OCI-LY7 (cell line): ENCODE measurements at regions not wholly inside any gene's neighbourhood (a gene's known extent, or its start where the extent isn't known, plus 50 kb on each side); places are given as distances from the start of the nearest gene placed in this dataset.
A peak's percentile ranks its signal among the peaks of the same experiment; 100 is the strongest.

Experiments
- BruUV-seq: library from RNA; stranded (reverse); fragments of 400-500 nt; replicated peaks from 2 replicates; lab custom pipeline; 2021; lab: Mats Ljungman, UMichigan
- CTCF ChIA-PET: fragments of 300-600 bp; sonication (Branson Sonifier 250); formaldehyde crosslinking; loops from one replicate; lab custom pipeline; 2022; ENCODE audit warnings: antibody characterized with exemption; ENCODE audit not compliant: unreplicated experiment; lab: Charles Lee
- POLR2A ChIA-PET: fragments of 300-600 bp; sonication (Branson Sonifier 250); formaldehyde crosslinking; loops from one replicate; lab custom pipeline; 2022; ENCODE audit warnings: antibody characterized with exemption; lab: Charles Lee
- DNase-seq: peaks from one replicate; pipeline ENCODE4 v3.0.0-alpha.2; 2015; ENCODE audit warnings: low spot score
- H2AFZ ChIP-seq: fragments of 200-600 bp; sonication (generic), shearing (Covaris generic); 2 replicates; pipeline ENCODE4 v1.6.1; 2014; ENCODE audit warnings: mild to moderate bottlenecking, antibody characterized with exemption, low read length, moderate library complexity
- H3K27ac ChIP-seq: fragments of 200-600 bp; sonication (generic); 2 replicates; pipeline ENCODE4 v1.5.1; 2014; ENCODE audit warnings: mixed run types, low read depth, mild to moderate bottlenecking, moderate library complexity, low read length, inconsistent platforms; ENCODE audit not compliant: poor library complexity, severe bottlenecking
- H3K36me3 ChIP-seq: fragments of 200-600 bp; sonication (generic); 2 replicates; pipeline ENCODE4 v1.6.1; 2014; ENCODE audit warnings: mild to moderate bottlenecking, antibody characterized with exemption, low read length, moderate library complexity, mixed read lengths; ENCODE audit not compliant: insufficient read depth
- H3K4me1 ChIP-seq: fragments of 200-600 bp; sonication (generic); 2 replicates; pipeline ENCODE4 v1.5.1; 2014; ENCODE audit warnings: mild to moderate bottlenecking, low read length; ENCODE audit not compliant: insufficient read depth, poor library complexity, severe bottlenecking
- H3K4me2 ChIP-seq: fragments of 200-600 bp; sonication (generic); 2 replicates; pipeline ENCODE4 v1.6.1; 2014; ENCODE audit warnings: mild to moderate bottlenecking, low read length
- H3K4me3 ChIP-seq: fragments of 200-600 bp; sonication (generic); 2 replicates; pipeline ENCODE4 v1.5.1; 2014; ENCODE audit warnings: mild to moderate bottlenecking, low read depth, low read length; ENCODE audit not compliant: poor library complexity, severe bottlenecking
- H3K79me2 ChIP-seq: fragments of 200-600 bp; sonication (generic); 2 replicates; pipeline ENCODE4 v1.6.1; 2016; ENCODE audit warnings: low read depth, mild to moderate bottlenecking, low read length, moderate library complexity, mixed read lengths; ENCODE audit not compliant: insufficient read depth
- H3K9me2 ChIP-seq: fragments of 200-600 bp; sonication (generic); 2 replicates; pipeline ENCODE4 v1.6.1; 2016; ENCODE audit warnings: mild to moderate bottlenecking, low read length, mixed read lengths; ENCODE audit not compliant: insufficient read depth
- H3K9me3 ChIP-seq: fragments of 200-600 bp; sonication (generic); 2 replicates; pipeline ENCODE4 v1.6.1; 2014; ENCODE audit warnings: mild to moderate bottlenecking, mixed run types, low read length, mixed read lengths
- H4K20me1 ChIP-seq: fragments of 200-600 bp; sonication (generic); 2 replicates; pipeline ENCODE4 v1.6.1; 2014; ENCODE audit warnings: mild to moderate bottlenecking, antibody characterized with exemption, low read length, moderate library complexity, mixed read lengths; ENCODE audit not compliant: insufficient read depth
- EZH2phosphoT487 ChIP-seq: fragments of 200-600 bp; sonication (generic); IDR thresholded peaks from 2 replicates; pipeline ENCODE4 v1.6.1; 2018; ENCODE audit warnings: low read depth, borderline replicate concordance, mild to moderate bottlenecking, mixed run types, antibody characterized with exemption, low read length, moderate library complexity, mixed read lengths
- intact Hi-C: fragments of 100-400 bp; cut with micrococcal nuclease; formaldehyde crosslinking; loops from one replicate; pipeline ENCODE4 v1.10.0; 2022; ENCODE audit not compliant: unreplicated experiment
- TF ChIP-seq, protein P1 (sequence below): fragments of 200-600 bp; sonication (generic); conservative IDR thresholded peaks from 2 replicates; pipeline ENCODE4 v1.5.1; 2014; ENCODE audit warnings: mild to moderate bottlenecking, antibody characterized with exemption, low read length, moderate library complexity, mixed read lengths

DNA sequence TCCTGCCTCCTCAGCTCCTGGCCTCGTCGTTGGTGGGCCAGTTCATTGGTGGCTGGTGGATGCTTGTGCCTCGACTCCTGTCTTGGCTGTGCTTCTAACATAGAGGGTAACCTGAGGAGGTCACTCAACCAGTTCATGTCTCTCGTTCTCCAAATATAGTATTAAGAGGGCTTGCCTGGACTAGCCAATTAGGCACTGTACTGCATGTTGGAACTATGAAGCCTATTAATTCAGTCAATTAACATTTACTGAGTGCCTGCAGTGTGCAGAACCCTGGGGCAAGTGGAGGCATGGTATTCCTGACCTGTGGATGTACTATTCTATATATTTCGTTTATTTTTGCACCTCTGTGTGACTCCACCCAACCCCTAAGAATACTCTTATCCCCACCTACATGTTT is 89.9 kb upstream of the PELI1 start:
- ChIA-PET CTCF (no interaction called here), POLR2A (interaction anchor here (0.6 to 0.7 kb wide), 2 partner anchors 12 to 128 kb away, joined by 3 read pairs; no protein-coding TSS in a partner anchor)
- no peak for DNase-seq
- intact Hi-C loops = no loop called here
- H3K9me3 ChIP-seq = no peaks in the 10 kb centered on the region
- BruUV-seq = no TSS peak
- H3K79me2 ChIP-seq = no peaks in the 10 kb centered on the region
- no peaks in the 10 kb centered on the region for H4K20me1 ChIP-seq
- no peak overlapping the region for H2AFZ ChIP-seq
- TF ChIP-seq, protein P1, sequence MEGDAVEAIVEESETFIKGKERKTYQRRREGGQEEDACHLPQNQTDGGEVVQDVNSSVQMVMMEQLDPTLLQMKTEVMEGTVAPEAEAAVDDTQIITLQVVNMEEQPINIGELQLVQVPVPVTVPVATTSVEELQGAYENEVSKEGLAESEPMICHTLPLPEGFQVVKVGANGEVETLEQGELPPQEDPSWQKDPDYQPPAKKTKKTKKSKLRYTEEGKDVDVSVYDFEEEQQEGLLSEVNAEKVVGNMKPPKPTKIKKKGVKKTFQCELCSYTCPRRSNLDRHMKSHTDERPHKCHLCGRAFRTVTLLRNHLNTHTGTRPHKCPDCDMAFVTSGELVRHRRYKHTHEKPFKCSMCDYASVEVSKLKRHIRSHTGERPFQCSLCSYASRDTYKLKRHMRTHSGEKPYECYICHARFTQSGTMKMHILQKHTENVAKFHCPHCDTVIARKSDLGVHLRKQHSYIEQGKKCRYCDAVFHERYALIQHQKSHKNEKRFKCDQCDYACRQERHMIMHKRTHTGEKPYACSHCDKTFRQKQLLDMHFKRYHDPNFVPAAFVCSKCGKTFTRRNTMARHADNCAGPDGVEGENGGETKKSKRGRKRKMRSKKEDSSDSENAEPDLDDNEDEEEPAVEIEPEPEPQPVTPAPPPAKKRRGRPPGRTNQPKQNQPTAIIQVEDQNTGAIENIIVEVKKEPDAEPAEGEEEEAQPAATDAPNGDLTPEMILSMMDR = no peak
- TF ChIP-seq EZH2phosphoT487 = no peak
- no peak overlapping the region for H3K27ac ChIP-seq
- H3K36me3 ChIP-seq = no peaks in the 10 kb centered on the region; the same call in 1 of the 2 replicates
- peaks cover 13% of the 10 kb centered on the region for H3K4me1 ChIP-seq
- no peaks in the 10 kb centered on the region for H3K9me2 ChIP-seq
- no peak overlapping the region for H3K4me3 ChIP-seq
- H3K4me2 ChIP-seq = no peak overlapping the region

DNA sequence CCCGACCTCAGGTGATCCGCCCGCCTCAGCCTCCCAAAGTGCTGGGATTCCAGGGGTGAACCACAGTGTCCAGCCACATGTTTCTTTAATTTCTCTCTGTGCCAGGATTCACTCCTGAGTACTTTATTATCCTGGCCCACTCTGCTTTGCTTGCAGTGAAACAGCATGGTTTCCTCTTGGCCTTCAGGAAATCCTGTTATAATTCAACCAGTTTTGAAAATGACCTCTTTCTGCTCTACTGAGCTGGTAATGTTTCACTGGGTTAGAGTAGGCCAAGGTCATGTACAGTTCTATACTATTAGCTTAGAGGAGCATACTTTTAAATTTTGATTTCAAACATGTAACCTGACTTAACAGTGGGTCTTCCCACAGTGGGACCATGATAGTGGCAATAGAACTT is 90.6 kb upstream of the PELI1 start:
- no TSS peak for BruUV-seq
- no peak overlapping the region for H3K4me3 ChIP-seq
- intact Hi-C loops = no loop called here
- peaks cover 11% of the 10 kb centered on the region for H3K4me1 ChIP-seq
- H3K9me2 ChIP-seq = no peaks in the 10 kb centered on the region
- no peak for DNase-seq
- no peaks in the 10 kb centered on the region for H3K9me3 ChIP-seq
- no peaks in the 10 kb centered on the region for H4K20me1 ChIP-seq
- ChIA-PET POLR2A (interaction anchor here (0.6 to 2.1 kb wide), 4 partner anchors 12 to 220 kb away, joined by 3 to 10 read pairs (median 4); no protein-coding TSS in a partner anchor), CTCF (no interaction called here)
- no peaks in the 10 kb centered on the region for H3K79me2 ChIP-seq
- no peak overlapping the region for H3K27ac ChIP-seq
- peak overlapping the region; percentile 20; the same call in 1 of the 2 replicates for H3K4me2 ChIP-seq
- no peak overlapping the region for H2AFZ ChIP-seq
- H3K36me3 ChIP-seq = no peaks in the 10 kb centered on the region; the same call in 1 of the 2 replicates
- TF ChIP-seq, protein P1 = no peak

DNA sequence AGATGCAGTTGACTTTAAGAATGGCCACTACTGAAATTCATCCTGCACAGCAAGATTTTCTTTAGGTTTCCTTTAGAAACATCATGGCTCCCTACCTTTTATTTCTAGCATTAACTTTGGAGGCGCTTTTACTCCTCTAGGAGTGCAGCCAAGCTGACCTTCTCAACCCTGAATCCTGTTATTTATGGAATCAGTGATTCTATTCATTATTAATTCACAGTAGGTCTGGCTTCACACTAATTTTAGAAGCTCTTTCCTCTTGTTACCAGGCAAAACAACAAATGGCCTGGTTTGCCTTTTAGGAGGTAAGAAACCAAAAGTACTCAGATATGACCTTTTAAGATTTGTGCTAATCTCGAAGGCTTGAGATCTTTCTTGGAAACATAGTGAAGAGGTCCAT is 93.0 kb upstream of the PELI1 start:
- no peaks in the 10 kb centered on the region for H3K9me2 ChIP-seq
- no peak overlapping the region for H2AFZ ChIP-seq
- TF ChIP-seq EZH2phosphoT487 = no peak
- TF ChIP-seq, protein P1 = no peak
- H3K4me2 ChIP-seq = no peak overlapping the region
- no peaks in the 10 kb centered on the region for H3K36me3 ChIP-seq
- H3K9me3 ChIP-seq = no peaks in the 10 kb centered on the region
- no TSS peak for BruUV-seq
- ChIA-PET CTCF (interaction anchor here (1.6 kb wide), 1 partner anchor 15 kb away, joined by 4 read pairs; no protein-coding TSS in a partner anchor), POLR2A (interaction anchor here (2.6 kb wide), 1 partner anchor 9 kb away, joined by 9 read pairs; no protein-coding TSS in a partner anchor)
- H3K4me3 ChIP-seq = no peak overlapping the region
- no peak overlapping the region for H3K27ac ChIP-seq
- intact Hi-C loops = no loop called here
- no peaks in the 10 kb centered on the region for H3K79me2 ChIP-seq
- no peaks in the 10 kb centered on the region for H4K20me1 ChIP-seq
- no peak for DNase-seq
- peaks cover 11% of the 10 kb centered on the region for H3K4me1 ChIP-seq
